SU-DHL-6 (cell line): ENCODE measurements at regions not wholly inside any gene's neighbourhood (a gene's known extent, or its start where the extent isn't known, plus 50 kb on each side); places are given as distances from the start of the nearest gene placed in this dataset.
"Not testable (repeated sequence)": the region's sequence is repeated elsewhere in the genome, so short reads cannot be mapped to it uniquely, and the experiment has no call there.

Experiments
- CTCF ChIP-seq: fragments of 200-600 bp; sonication (generic); IDR thresholded peaks from one replicate; pipeline ENCODE4 v1.5.1; 2017; ENCODE audit warnings: antibody characterized with exemption, mild to moderate bottlenecking, low read length, moderate library complexity; ENCODE audit not compliant: insufficient read depth, poor library complexity, severe bottlenecking
- EZH2phosphoT487 ChIP-seq: fragments of 200-600 bp; sonication (generic), shearing (Covaris generic); conservative IDR thresholded peaks from 2 replicates; pipeline ENCODE4 v1.6.1; 2018; ENCODE audit warnings: mild to moderate bottlenecking, antibody characterized with exemption, low read length, moderate library complexity, mixed read lengths

- not testable (repeated sequence) for TF ChIP-seq CTCF, EZH2phosphoT487
Measured at GRCh38 chr2:87603418-87604278, 144.2 kb upstream of the PLGLB2 start.
